HL-60 (cell line): ENCODE measurements at regions not wholly inside any gene's neighbourhood (a gene's known extent, or its start where the extent isn't known, plus 50 kb on each side); places are given as distances from the start of the nearest gene placed in this dataset.

ENCODE experiments used
- DNase-seq, 2 experiments: peaks; one replicate each; pipeline ENCODE4 v3.0.0-alpha.2; 2010 to 2020; ENCODE audit warnings: low read depth in 1 of 2, low spot score in 1 of 2
- H3K27ac ChIP-seq: fragments of 250-450 bp; sonication (Bioruptor Pico); replicated peaks from 2 replicates; pipeline ENCODE4 v1.5.1; 2020; ENCODE audit warnings: mild to moderate bottlenecking, moderate library complexity
- H3K27me3 ChIP-seq: fragments of 250-450 bp; sonication (Bioruptor Pico); 2 replicates; pipeline ENCODE4 v1.5.1; 2021; ENCODE audit warnings: mild to moderate bottlenecking, moderate library complexity; ENCODE audit not compliant: insufficient read depth, poor library complexity, severe bottlenecking
- H3K4me3 ChIP-seq: replicated peaks from 2 replicates; pipeline ENCODE4 v1.5.1; 2011; ENCODE audit warnings: mild to moderate bottlenecking, control low read depth, low read length; ENCODE audit not compliant: insufficient read depth
- CTCF ChIP-seq: IDR thresholded peaks from one replicate; pipeline ENCODE4 v1.5.1; 2011; ENCODE audit warnings: low read length, control low read depth, inconsistent platforms; ENCODE audit not compliant: insufficient read depth
- GABPA ChIP-seq: IDR thresholded peaks from 2 replicates; pipeline ENCODE4 v1.6.1; 2012; ENCODE audit warnings: low read depth
- POLR2AphosphoS5 ChIP-seq: IDR thresholded peaks from 2 replicates; pipeline ENCODE4 v1.6.1; 2012; ENCODE audit warnings: low read depth
- REST ChIP-seq: IDR thresholded peaks from 2 replicates; pipeline ENCODE4 v1.6.1; 2012; ENCODE audit warnings: low read depth; ENCODE audit not compliant: insufficient replicate concordance
- SPI1 ChIP-seq: IDR thresholded peaks from 2 replicates; pipeline ENCODE4 v1.6.1; 2012; ENCODE audit warnings: low read depth, mild to moderate bottlenecking, borderline replicate concordance

GRCh38 chr9:106653213-106653612 is 209.8 kb upstream of the ZNF462 start:
- TF ChIP-seq SPI1 (no peak), CTCF (no peak), GABPA (no peak), POLR2AphosphoS5 (no peak), REST (no peak)
- Histone ChIP-seq H3K27me3 (no peaks in the 10 kb centered on the region), H3K27ac (no peak overlapping the region), H3K4me3 (no peak overlapping the region)
- no peak for DNase-seq

- no peak for DNase-seq
- no peaks in the 10 kb centered on the region for H3K27me3 ChIP-seq
- TF ChIP-seq POLR2AphosphoS5 (no peak), SPI1 (no peak), CTCF (no peak), REST (no peak), GABPA (no peak)
- H3K4me3 ChIP-seq, result no peak overlapping the region
- no peak overlapping the region for H3K27ac ChIP-seq
Observed at GRCh38 chr9:106655966-106656365, 207.0 kb upstream of the ZNF462 start.

GRCh38 chr9:106657926-106658325 is 205.0 kb upstream of the ZNF462 start:
- TF ChIP-seq REST, result no peak
- TF ChIP-seq CTCF, result no peak
- no peak for TF ChIP-seq GABPA
- TF ChIP-seq SPI1, result no peak
- no peak for TF ChIP-seq POLR2AphosphoS5
- no peaks in the 10 kb centered on the region for H3K27me3 ChIP-seq
- DNase-seq, result no peak

More at GRCh38 chr9:106657926-106658325, 205.0 kb upstream of the ZNF462 start:
- no peak overlapping the region for H3K27ac ChIP-seq
- no peak overlapping the region for H3K4me3 ChIP-seq
